Gastrocnemius medialis (tissue), 4 donors: ENCODE measurements at regions not wholly inside any gene's neighbourhood (a gene's known extent, or its start where the extent isn't known, plus 50 kb on each side); places are given as distances from the start of the nearest gene placed in this dataset.

Experiments used
- POLR2A ChIP-seq, 2 donors: fragments of 450-650 bp; IDR thresholded peaks; one replicate each; pipeline ENCODE4 v1.6.1; 2017; ENCODE audit warnings: antibody characterized with exemption in 2 of 2, mild to moderate bottlenecking in 2 of 2, moderate library complexity in 2 of 2
- TF ChIP-seq, protein P1 (sequence below), 5 experiments: fragments of 450-650 bp in 3 of 5; fragments of 200-600 bp in 2 of 5; sonication (generic) in 2 of 5; IDR thresholded peaks in 4 of 5; conservative IDR thresholded peaks in 1 of 5; 1 replicate in 4 of 5; 2 replicates in 1 of 5; pipeline ENCODE4 v1.5.1; 2016 to 2019; ENCODE audit warnings: antibody characterized with exemption in 5 of 5, mild to moderate bottlenecking in 3 of 5, moderate library complexity in 3 of 5

DNA sequence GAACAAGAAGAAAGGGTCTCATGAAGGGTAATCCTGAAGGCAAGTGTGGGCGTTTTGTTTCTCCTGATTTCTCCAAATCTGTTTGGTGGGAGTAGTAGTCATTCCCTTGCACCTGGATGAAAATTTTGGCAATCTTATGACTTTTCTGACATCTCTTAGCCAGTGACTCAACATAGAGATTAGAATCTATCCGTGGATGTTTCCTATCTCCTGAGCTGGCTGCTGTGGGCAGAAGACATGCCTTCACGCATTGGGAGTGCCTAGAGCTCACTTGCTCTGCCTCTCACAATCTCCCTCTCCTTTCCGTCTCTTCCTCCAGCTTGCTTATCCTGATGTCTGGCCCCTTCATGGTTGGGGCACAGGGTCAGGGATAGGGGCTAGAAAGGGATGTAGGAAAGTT is 174.2 kb upstream of the NFIA start:
- no peak for TF ChIP-seq POLR2A (IDR thresholded peaks at IDR 0.05)
- TF ChIP-seq, protein P1, sequence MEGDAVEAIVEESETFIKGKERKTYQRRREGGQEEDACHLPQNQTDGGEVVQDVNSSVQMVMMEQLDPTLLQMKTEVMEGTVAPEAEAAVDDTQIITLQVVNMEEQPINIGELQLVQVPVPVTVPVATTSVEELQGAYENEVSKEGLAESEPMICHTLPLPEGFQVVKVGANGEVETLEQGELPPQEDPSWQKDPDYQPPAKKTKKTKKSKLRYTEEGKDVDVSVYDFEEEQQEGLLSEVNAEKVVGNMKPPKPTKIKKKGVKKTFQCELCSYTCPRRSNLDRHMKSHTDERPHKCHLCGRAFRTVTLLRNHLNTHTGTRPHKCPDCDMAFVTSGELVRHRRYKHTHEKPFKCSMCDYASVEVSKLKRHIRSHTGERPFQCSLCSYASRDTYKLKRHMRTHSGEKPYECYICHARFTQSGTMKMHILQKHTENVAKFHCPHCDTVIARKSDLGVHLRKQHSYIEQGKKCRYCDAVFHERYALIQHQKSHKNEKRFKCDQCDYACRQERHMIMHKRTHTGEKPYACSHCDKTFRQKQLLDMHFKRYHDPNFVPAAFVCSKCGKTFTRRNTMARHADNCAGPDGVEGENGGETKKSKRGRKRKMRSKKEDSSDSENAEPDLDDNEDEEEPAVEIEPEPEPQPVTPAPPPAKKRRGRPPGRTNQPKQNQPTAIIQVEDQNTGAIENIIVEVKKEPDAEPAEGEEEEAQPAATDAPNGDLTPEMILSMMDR (IDR thresholded peaks at IDR 0.05 in 4 of 5, conservative IDR thresholded peaks at IDR 0.05 in 1 of 5) = no peak
